ENCODE measurements at regions not wholly inside any gene's neighbourhood (a gene's known extent, or its start where the extent isn't known, plus 50 kb on each side); places are given as distances from the start of the nearest gene placed in this dataset.
"Not testable (repeated sequence)": the region's sequence is repeated elsewhere in the genome, so short reads cannot be mapped to it uniquely, and the experiment has no call there.

GRCh38 chr13:85212692-85213091 lies 586.5 kb downstream of the SLITRK6 start:
- in situ Hi-C loops (cut with MboI; ENCODE audit: low pct_unique_long_range_greater_than_20kb, low sequenced_read_pairs) = no loop called here
- DNase-seq = no peak

- in situ Hi-C loops (cut with MboI; ENCODE audit: low pct_unique_long_range_greater_than_20kb, low sequenced_read_pairs) = no loop called here
Observed at GRCh38 chr13:85204668-85205344, 594.4 kb downstream of the SLITRK6 start.

GRCh38 chr13:85197431-85197830 lies 601.8 kb downstream of the SLITRK6 start:
- in situ Hi-C loops (cut with MboI; ENCODE audit: low pct_unique_long_range_greater_than_20kb, low sequenced_read_pairs) = no loop called here
- DNase-seq = peak; percentile 32

More at GRCh38 chr13:85204668-85205344, 594.4 kb downstream of the SLITRK6 start:
- no peak for DNase-seq

GRCh38 chr13:85194482-85194881 lies 604.7 kb downstream of the SLITRK6 start:
- DNase-seq = no peak
- in situ Hi-C loops (cut with MboI; ENCODE audit: low pct_unique_long_range_greater_than_20kb, low sequenced_read_pairs) = no loop called here

- in situ Hi-C loops (cut with MboI; ENCODE audit: low pct_unique_long_range_greater_than_20kb, low sequenced_read_pairs) = no loop called here
- DNase-seq = no peak
Observed at GRCh38 chr13:85191996-85192718, 607.1 kb downstream of the SLITRK6 start.

GRCh38 chr13:85186356-85187045 lies 612.7 kb downstream of the SLITRK6 start:
- in situ Hi-C loops (cut with MboI; ENCODE audit: low pct_unique_long_range_greater_than_20kb, low sequenced_read_pairs) = no loop called here
- DNase-seq = no peak

GRCh38 chr13:85174291-85174690 lies 624.9 kb downstream of the SLITRK6 start:
- in situ Hi-C loops (cut with MboI; ENCODE audit: low pct_unique_long_range_greater_than_20kb, low sequenced_read_pairs) = no loop called here

GRCh38 chr13:85170372-85170771 lies 628.8 kb downstream of the SLITRK6 start:
- in situ Hi-C loops (cut with MboI; ENCODE audit: low pct_unique_long_range_greater_than_20kb, low sequenced_read_pairs) = no loop called here
- no peak for DNase-seq

More at GRCh38 chr13:85174291-85174690, 624.9 kb downstream of the SLITRK6 start:
- DNase-seq = no peak

- in situ Hi-C loops (cut with MboI; ENCODE audit: low pct_unique_long_range_greater_than_20kb, low sequenced_read_pairs) = no loop called here
- no peak for DNase-seq
Observed at GRCh38 chr13:85166891-85167290, 632.3 kb downstream of the SLITRK6 start.

GRCh38 chr13:85163063-85163462 lies 636.2 kb downstream of the SLITRK6 start:
- DNase-seq = no peak
- in situ Hi-C loops (cut with MboI; ENCODE audit: low pct_unique_long_range_greater_than_20kb, low sequenced_read_pairs) = no loop called here

GRCh38 chr13:85148009-85148408 lies 651.2 kb downstream of the SLITRK6 start:
- in situ Hi-C loops (cut with MboI; ENCODE audit: low pct_unique_long_range_greater_than_20kb, low sequenced_read_pairs) = no loop called here
- no peak for DNase-seq

- in situ Hi-C loops (cut with MboI; ENCODE audit: low pct_unique_long_range_greater_than_20kb, low sequenced_read_pairs) = no loop called here
Observed at GRCh38 chr13:85142351-85142927, 656.8 kb downstream of the SLITRK6 start.

GRCh38 chr13:85141401-85141800 lies 657.8 kb downstream of the SLITRK6 start:
- no peak for DNase-seq
- in situ Hi-C loops (cut with MboI; ENCODE audit: low pct_unique_long_range_greater_than_20kb, low sequenced_read_pairs) = no loop called here

More at GRCh38 chr13:85142351-85142927, 656.8 kb downstream of the SLITRK6 start:
- DNase-seq = no peak

- in situ Hi-C loops (cut with MboI; ENCODE audit: low pct_unique_long_range_greater_than_20kb, low sequenced_read_pairs) = no loop called here
- DNase-seq = no peak
Observed at GRCh38 chr13:85140192-85140591, 659.0 kb downstream of the SLITRK6 start.

GRCh38 chr13:85137516-85137915 lies 661.7 kb downstream of the SLITRK6 start:
- in situ Hi-C loops (cut with MboI; ENCODE audit: low pct_unique_long_range_greater_than_20kb, low sequenced_read_pairs) = no loop called here
- DNase-seq = no peak

- DNase-seq = no peak
- in situ Hi-C loops (cut with MboI; ENCODE audit: low pct_unique_long_range_greater_than_20kb, low sequenced_read_pairs) = no loop called here
Observed at GRCh38 chr13:85132986-85133385, 666.2 kb downstream of the SLITRK6 start.

GRCh38 chr13:85123501-85123900 lies 675.7 kb downstream of the SLITRK6 start:
- in situ Hi-C loops (cut with MboI; ENCODE audit: low pct_unique_long_range_greater_than_20kb, low sequenced_read_pairs); DNase-seq: not testable (repeated sequence)

GRCh38 chr13:85108356-85108755 lies 690.9 kb downstream of the SLITRK6 start:
- in situ Hi-C loops (cut with MboI; ENCODE audit: low pct_unique_long_range_greater_than_20kb, low sequenced_read_pairs) = no loop called here
- DNase-seq = no peak

- DNase-seq = no peak
- in situ Hi-C loops (cut with MboI; ENCODE audit: low pct_unique_long_range_greater_than_20kb, low sequenced_read_pairs) = no loop called here
Observed at GRCh38 chr13:85099245-85099644, 700.0 kb downstream of the SLITRK6 start.

Data from KBM-7 (cell line).